Progenitor cell of endocrine pancreas (in vitro differentiated cells): ENCODE measurements at regions not wholly inside any gene's neighbourhood (a gene's known extent, or its start where the extent isn't known, plus 50 kb on each side); places are given as distances from the start of the nearest gene placed in this dataset.

ENCODE experiments used
- DNase-seq: peaks from one replicate; pipeline ENCODE4 v3.0.0; 2021; ENCODE audit warnings: low spot score; ENCODE audit not compliant: unreplicated experiment
- H3K27ac Mint-ChIP-seq: 2 replicates; pipeline ENCODE4 v1.8.0; 2021; ENCODE audit warnings: mild to moderate bottlenecking, moderate library complexity, mixed read lengths
- H3K27me3 Mint-ChIP-seq: 2 replicates; pipeline ENCODE4 v1.8.0; 2021; ENCODE audit warnings: mixed read lengths
- H3K36me3 Mint-ChIP-seq: 2 replicates; pipeline ENCODE4 v1.8.0; 2022; ENCODE audit warnings: mixed read lengths; ENCODE audit not compliant: insufficient read depth
- H3K4me1 Mint-ChIP-seq: 2 replicates; pipeline ENCODE4 v1.8.0; 2021; ENCODE audit warnings: low read depth, mixed read lengths
- H3K4me3 Mint-ChIP-seq: 2 replicates; pipeline ENCODE4 v1.8.0; 2021; ENCODE audit warnings: low read depth, mild to moderate bottlenecking, moderate library complexity, mixed read lengths
- H3K9me3 Mint-ChIP-seq: 2 replicates; pipeline ENCODE4 v1.8.0; 2021; ENCODE audit warnings: low read depth, mixed read lengths
- CTCF ChIP-seq: fragments of 200-600 bp; sonication (generic); IDR thresholded peaks from one replicate; pipeline ENCODE4 v1.5.0; 2021; ENCODE audit warnings: antibody characterized with exemption, mild to moderate bottlenecking; ENCODE audit not compliant: unreplicated experiment

GRCh38 chr13:105363261-105364190 is 1171.9 kb downstream of the EFNB2 start:
- Mint-ChIP-seq H3K27me3 (no peaks in the 10 kb centered on the region), H3K4me1 (no peaks in the 10 kb centered on the region), H3K4me3 (no peak overlapping the region), H3K9me3 (peaks cover 2% of the 10 kb centered on the region), H3K36me3 (no peaks in the 10 kb centered on the region), H3K27ac (no peak overlapping the region)
- no peak for DNase-seq
- no peak for TF ChIP-seq CTCF

- H3K27me3 Mint-ChIP-seq, result no peaks in the 10 kb centered on the region
- DNase-seq, result no peak
- no peak overlapping the region for H3K27ac Mint-ChIP-seq
- no peaks in the 10 kb centered on the region for H3K36me3 Mint-ChIP-seq
- peaks cover 2% of the 10 kb centered on the region for H3K4me1 Mint-ChIP-seq
- no peak for TF ChIP-seq CTCF
- H3K4me3 Mint-ChIP-seq, result no peak overlapping the region
- H3K9me3 Mint-ChIP-seq, result peaks cover 7% of the 10 kb centered on the region
Measured at GRCh38 chr13:105353654-105354053, 1181.8 kb downstream of the EFNB2 start.

GRCh38 chr13:105349082-105349723 is 1186.3 kb downstream of the EFNB2 start:
- no peak for DNase-seq
- H3K9me3 Mint-ChIP-seq, result no peaks in the 10 kb centered on the region
- H3K27me3 Mint-ChIP-seq, result no peaks in the 10 kb centered on the region
- H3K36me3 Mint-ChIP-seq, result no peaks in the 10 kb centered on the region
- no peak overlapping the region for H3K27ac Mint-ChIP-seq
- no peak for TF ChIP-seq CTCF
- H3K4me1 Mint-ChIP-seq, result peaks cover 13% of the 10 kb centered on the region
- no peak overlapping the region for H3K4me3 Mint-ChIP-seq

GRCh38 chr13:105346141-105346775 is 1189.2 kb downstream of the EFNB2 start:
- H3K27ac Mint-ChIP-seq, result no peak overlapping the region
- no peak for TF ChIP-seq CTCF

GRCh38 chr13:105345730-105346129 is 1189.7 kb downstream of the EFNB2 start:
- H3K4me3 Mint-ChIP-seq, result no peak overlapping the region
- H3K27ac Mint-ChIP-seq, result no peak overlapping the region
- DNase-seq, result no peak
- H3K4me1 Mint-ChIP-seq, result peaks cover 11% of the 10 kb centered on the region
- H3K36me3 Mint-ChIP-seq, result no peaks in the 10 kb centered on the region
- peaks cover 3% of the 10 kb centered on the region for H3K9me3 Mint-ChIP-seq
- H3K27me3 Mint-ChIP-seq, result no peaks in the 10 kb centered on the region
- TF ChIP-seq CTCF, result no peak

More at GRCh38 chr13:105346141-105346775, 1189.2 kb downstream of the EFNB2 start:
- Mint-ChIP-seq H3K9me3 (peaks cover 3% of the 10 kb centered on the region), H3K4me3 (no peak overlapping the region), H3K4me1 (peaks cover 11% of the 10 kb centered on the region), H3K27me3 (no peaks in the 10 kb centered on the region), H3K36me3 (no peaks in the 10 kb centered on the region)
- DNase-seq, result no peak
